BLaER1 (cell line): ENCODE measurements at regions not wholly inside any gene's neighbourhood (a gene's known extent, or its start where the extent isn't known, plus 50 kb on each side); places are given as distances from the start of the nearest gene placed in this dataset.

Experiments
- H3K27ac ChIP-seq: shearing (Covaris generic); formaldehyde crosslinking; 2 replicates; pipeline ENCODE4 v1.8.1; 2022
- H3K27me3 ChIP-seq: shearing (Covaris generic); formaldehyde crosslinking; 2 replicates; pipeline ENCODE4 v1.8.1; 2022
- H3K36me3 ChIP-seq: shearing (Covaris generic); formaldehyde crosslinking; 2 replicates; pipeline ENCODE4 v1.8.1; 2022
- H3K4me1 ChIP-seq: shearing (Covaris generic); formaldehyde crosslinking; 2 replicates; pipeline ENCODE4 v1.8.1; 2022
- H3K4me2 ChIP-seq: shearing (Covaris generic); formaldehyde crosslinking; 2 replicates; pipeline ENCODE4 v1.8.1; 2022
- H3K4me3 ChIP-seq: shearing (Covaris generic); formaldehyde crosslinking; 2 replicates; pipeline ENCODE4 v1.8.1; 2022
- H3K9ac ChIP-seq: shearing (Covaris generic); formaldehyde crosslinking; 2 replicates; pipeline ENCODE4 v1.8.1; 2022
- H3K9me3 ChIP-seq: shearing (Covaris generic); formaldehyde crosslinking; 2 replicates; pipeline ENCODE4 v1.8.1; 2022
- H4K20me1 ChIP-seq: shearing (Covaris generic); formaldehyde crosslinking; 2 replicates; pipeline ENCODE4 v1.8.1; 2022
- Cebpa-rat ChIP-seq: shearing (Covaris generic); IDR thresholded peaks from 2 replicates; pipeline ENCODE4 v1.8.1; 2022

GRCh38 chr13:84446972-84447639 lies 564.8 kb upstream of the SLITRK1 start:
- no peak overlapping the region for H3K4me3 ChIP-seq
- no peaks in the 10 kb centered on the region for H3K36me3 ChIP-seq
- no peaks in the 10 kb centered on the region for H3K27me3 ChIP-seq
- H3K9ac ChIP-seq = no peak overlapping the region
- no peaks in the 10 kb centered on the region for H3K9me3 ChIP-seq
- no peak overlapping the region for H3K27ac ChIP-seq
- no peaks in the 10 kb centered on the region for H4K20me1 ChIP-seq
- TF ChIP-seq Cebpa-rat = no peak
- H3K4me1 ChIP-seq = no peaks in the 10 kb centered on the region
- no peak overlapping the region for H3K4me2 ChIP-seq

GRCh38 chr13:84445776-84446175 lies 563.5 kb upstream of the SLITRK1 start:
- Histone ChIP-seq H3K27me3 (no peaks in the 10 kb centered on the region), H4K20me1 (no peaks in the 10 kb centered on the region), H3K27ac (no peak overlapping the region), H3K4me1 (no peaks in the 10 kb centered on the region), H3K4me3 (no peak overlapping the region), H3K9ac (no peak overlapping the region), H3K36me3 (no peaks in the 10 kb centered on the region), H3K9me3 (no peaks in the 10 kb centered on the region), H3K4me2 (no peak overlapping the region)
- TF ChIP-seq Cebpa-rat = no peak

GRCh38 chr13:84443463-84443862 lies 561.2 kb upstream of the SLITRK1 start:
- Histone ChIP-seq H3K27me3 (no peaks in the 10 kb centered on the region), H3K9ac (no peak overlapping the region), H3K27ac (no peak overlapping the region), H3K9me3 (no peaks in the 10 kb centered on the region), H3K4me2 (no peak overlapping the region), H3K36me3 (no peaks in the 10 kb centered on the region), H4K20me1 (no peaks in the 10 kb centered on the region), H3K4me3 (no peak overlapping the region), H3K4me1 (no peaks in the 10 kb centered on the region)
- no peak for TF ChIP-seq Cebpa-rat

- Histone ChIP-seq H3K27me3 (no peaks in the 10 kb centered on the region), H3K4me2 (no peak overlapping the region), H3K4me3 (no peak overlapping the region), H3K4me1 (no peaks in the 10 kb centered on the region), H3K27ac (no peak overlapping the region), H3K9ac (no peak overlapping the region), H4K20me1 (no peaks in the 10 kb centered on the region), H3K36me3 (no peaks in the 10 kb centered on the region), H3K9me3 (no peaks in the 10 kb centered on the region)
- no peak for TF ChIP-seq Cebpa-rat
Measured at GRCh38 chr13:84439108-84439507, 556.8 kb upstream of the SLITRK1 start.

GRCh38 chr13:84433024-84433423 lies 550.8 kb upstream of the SLITRK1 start:
- Histone ChIP-seq H3K9me3 (no peaks in the 10 kb centered on the region), H3K9ac (no peak overlapping the region)
- TF ChIP-seq Cebpa-rat = no peak

GRCh38 chr13:84431646-84432045 lies 549.4 kb upstream of the SLITRK1 start:
- Histone ChIP-seq H4K20me1 (no peaks in the 10 kb centered on the region), H3K4me1 (no peaks in the 10 kb centered on the region), H3K9me3 (no peaks in the 10 kb centered on the region), H3K27ac (no peak overlapping the region), H3K27me3 (no peaks in the 10 kb centered on the region), H3K4me3 (no peak overlapping the region), H3K9ac (no peak overlapping the region), H3K36me3 (no peaks in the 10 kb centered on the region), H3K4me2 (no peak overlapping the region)
- no peak for TF ChIP-seq Cebpa-rat

More at GRCh38 chr13:84433024-84433423, 550.8 kb upstream of the SLITRK1 start:
- no peaks in the 10 kb centered on the region for H4K20me1 ChIP-seq
- H3K4me1 ChIP-seq = no peaks in the 10 kb centered on the region
- no peaks in the 10 kb centered on the region for H3K27me3 ChIP-seq
- H3K4me3 ChIP-seq = no peak overlapping the region
- no peak overlapping the region for H3K27ac ChIP-seq
- H3K36me3 ChIP-seq = no peaks in the 10 kb centered on the region
- H3K4me2 ChIP-seq = no peak overlapping the region

- no peaks in the 10 kb centered on the region for H3K9me3 ChIP-seq
- no peaks in the 10 kb centered on the region for H3K36me3 ChIP-seq
- H3K4me3 ChIP-seq = no peak overlapping the region
- no peak for TF ChIP-seq Cebpa-rat
- H3K4me2 ChIP-seq = no peak overlapping the region
- H3K4me1 ChIP-seq = no peaks in the 10 kb centered on the region
- H3K27me3 ChIP-seq = no peaks in the 10 kb centered on the region
- no peaks in the 10 kb centered on the region for H4K20me1 ChIP-seq
- no peak overlapping the region for H3K9ac ChIP-seq
- H3K27ac ChIP-seq = no peak overlapping the region
Measured at GRCh38 chr13:84430446-84430845, 548.2 kb upstream of the SLITRK1 start.

- no peaks in the 10 kb centered on the region for H3K27me3 ChIP-seq
- H3K36me3 ChIP-seq = no peaks in the 10 kb centered on the region
- H3K4me1 ChIP-seq = no peaks in the 10 kb centered on the region
- no peaks in the 10 kb centered on the region for H3K9me3 ChIP-seq
- no peaks in the 10 kb centered on the region for H4K20me1 ChIP-seq
- H3K27ac ChIP-seq = no peak overlapping the region
- no peak overlapping the region for H3K4me2 ChIP-seq
- no peak overlapping the region for H3K9ac ChIP-seq
- no peak for TF ChIP-seq Cebpa-rat
- no peak overlapping the region for H3K4me3 ChIP-seq
Measured at GRCh38 chr13:84430015-84430414, 547.7 kb upstream of the SLITRK1 start.

GRCh38 chr13:84418041-84418440 lies 535.8 kb upstream of the SLITRK1 start:
- Histone ChIP-seq H3K27ac (no peak overlapping the region), H3K9ac (no peak overlapping the region), H4K20me1 (no peaks in the 10 kb centered on the region), H3K4me1 (no peaks in the 10 kb centered on the region), H3K27me3 (no peaks in the 10 kb centered on the region), H3K36me3 (no peaks in the 10 kb centered on the region), H3K4me3 (no peak overlapping the region), H3K9me3 (no peaks in the 10 kb centered on the region), H3K4me2 (no peak overlapping the region)
- TF ChIP-seq Cebpa-rat = no peak

GRCh38 chr13:84417416-84417815 lies 535.1 kb upstream of the SLITRK1 start:
- no peak for TF ChIP-seq Cebpa-rat
- Histone ChIP-seq H3K36me3 (no peaks in the 10 kb centered on the region), H3K9me3 (no peaks in the 10 kb centered on the region), H3K4me1 (no peaks in the 10 kb centered on the region), H4K20me1 (no peaks in the 10 kb centered on the region), H3K9ac (no peak overlapping the region), H3K27me3 (no peaks in the 10 kb centered on the region), H3K4me3 (no peak overlapping the region), H3K27ac (no peak overlapping the region), H3K4me2 (no peak overlapping the region)

GRCh38 chr13:84413016-84413415 lies 530.7 kb upstream of the SLITRK1 start:
- H3K9ac ChIP-seq = no peak overlapping the region
- H4K20me1 ChIP-seq = no peaks in the 10 kb centered on the region
- TF ChIP-seq Cebpa-rat = no peak
- no peaks in the 10 kb centered on the region for H3K27me3 ChIP-seq
- H3K4me2 ChIP-seq = no peak overlapping the region
- no peaks in the 10 kb centered on the region for H3K36me3 ChIP-seq
- H3K9me3 ChIP-seq = no peaks in the 10 kb centered on the region
- H3K4me3 ChIP-seq = no peak overlapping the region
- H3K4me1 ChIP-seq = no peaks in the 10 kb centered on the region
- H3K27ac ChIP-seq = no peak overlapping the region
